SHP77 treated with DMSO at 0.1 percent for 48 hours (cell line): ENCODE measurements at regions not wholly inside any gene's neighbourhood (a gene's known extent, or its start where the extent isn't known, plus 50 kb on each side); places are given as distances from the start of the nearest gene placed in this dataset.

ENCODE experiments used
- DNase-seq: peaks from one replicate; lab custom pipeline; 2025; lab: John Stamatoyannopoulos, UW

- DNase-seq: no peak
These were observed 179.3 kb downstream of the ETS2 start for GRCh38 chr21:38984982-38985567.

- DNase-seq: no peak
These were observed 178.8 kb downstream of the ETS2 start for GRCh38 chr21:38984568-38984967.

- DNase-seq: no peak
These were observed 177.8 kb downstream of the ETS2 start for GRCh38 chr21:38983560-38983959.

- no peak for DNase-seq
These were observed 177.1 kb downstream of the ETS2 start for GRCh38 chr21:38982804-38983203.

- no peak for DNase-seq
These were observed 176.4 kb downstream of the ETS2 start for GRCh38 chr21:38982096-38982495.

- DNase-seq: no peak
These were observed 174.9 kb downstream of the ETS2 start for GRCh38 chr21:38980416-38981313.

GRCh38 chr21:38979271-38980121 lies 173.8 kb downstream of the ETS2 start:
- DNase-seq: no peak

- no peak for DNase-seq
These were observed 171.2 kb downstream of the ETS2 start for GRCh38 chr21:38976900-38977299.

- no peak for DNase-seq
These were observed 167.8 kb downstream of the ETS2 start for GRCh38 chr21:38973552-38973951.

GRCh38 chr21:38972078-38972477 lies 166.3 kb downstream of the ETS2 start:
- no peak for DNase-seq

GRCh38 chr21:38970765-38971164 lies 165.0 kb downstream of the ETS2 start:
- no peak for DNase-seq

GRCh38 chr21:38968887-38969543 lies 163.3 kb downstream of the ETS2 start:
- DNase-seq: no peak

- DNase-seq: peak; percentile 99
These were observed 160.3 kb downstream of the ETS2 start for GRCh38 chr21:38965910-38966504.

GRCh38 chr21:38965241-38965640 lies 159.5 kb downstream of the ETS2 start:
- DNase-seq: peak; percentile 74

- no peak for DNase-seq
These were observed 157.3 kb downstream of the ETS2 start for GRCh38 chr21:38963006-38963405.

GRCh38 chr21:38960251-38960650 lies 154.5 kb downstream of the ETS2 start:
- DNase-seq: no peak

- DNase-seq: no peak
These were observed 153.9 kb downstream of the ETS2 start for GRCh38 chr21:38959692-38960061.

GRCh38 chr21:38958940-38959691 lies 153.4 kb downstream of the ETS2 start:
- no peak for DNase-seq

- peak; percentile 87 for DNase-seq
These were observed 152.6 kb downstream of the ETS2 start for GRCh38 chr21:38958323-38958705.

- no peak for DNase-seq
These were observed 152.0 kb downstream of the ETS2 start for GRCh38 chr21:38957575-38958322.
